ENCODE measurements at regions not wholly inside any gene's neighbourhood (a gene's known extent, or its start where the extent isn't known, plus 50 kb on each side); places are given as distances from the start of the nearest gene placed in this dataset.
"Not testable (repeated sequence)": the region's sequence is repeated elsewhere in the genome, so short reads cannot be mapped to it uniquely, and the experiment has no call there.

DNA sequence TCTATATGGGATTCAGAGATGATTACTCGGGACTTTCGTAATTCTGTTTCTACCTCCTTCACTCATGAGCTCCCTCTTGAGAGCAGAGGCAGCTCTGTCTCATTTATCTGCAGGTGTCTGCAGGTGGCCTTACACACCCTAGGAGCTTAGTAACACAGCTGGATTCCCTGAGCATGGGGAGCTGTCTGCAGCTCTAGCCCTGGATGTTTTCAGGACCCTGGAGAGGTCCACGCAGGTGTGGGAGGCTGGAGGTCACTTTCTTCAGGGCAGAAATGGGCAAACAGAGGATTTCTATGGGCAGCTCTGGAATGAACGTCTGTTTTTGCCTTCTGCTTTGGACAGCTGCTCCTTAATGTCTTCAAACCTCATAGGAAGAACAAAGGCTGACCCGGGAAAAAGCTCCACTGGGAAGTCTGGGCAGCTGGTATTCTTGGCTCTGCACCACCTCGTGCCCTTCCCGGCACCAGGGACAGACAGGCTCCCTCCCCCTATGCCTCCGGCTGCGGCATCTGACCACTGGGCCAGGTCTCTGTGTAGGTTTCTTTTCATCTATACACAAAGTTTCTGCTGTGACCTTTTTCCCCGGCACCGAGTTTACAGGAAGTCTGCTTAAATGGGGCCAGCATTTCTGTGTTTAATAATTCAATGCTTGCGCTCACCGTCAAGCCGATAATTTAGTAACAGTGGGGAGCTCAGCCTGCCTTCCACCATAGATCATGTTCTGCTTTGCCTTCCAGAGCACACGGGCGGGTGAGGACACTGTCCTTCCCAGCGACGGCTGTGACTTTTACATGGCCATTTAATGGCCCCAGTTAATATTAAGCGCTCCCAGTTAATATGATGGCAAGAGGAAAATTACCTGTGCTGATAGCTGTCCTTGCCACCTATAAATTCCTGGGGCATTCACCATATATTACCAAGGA is 320.2 kb upstream of the SFSWAP start:
- no peak overlapping the region for H3K27ac ChIP-seq (ENCODE audit: low read depth in 1 of 2, low read length in 2 of 2)
- DNase-seq, result no peak
- H3K9me3 Mint-ChIP-seq, result no peaks in the 10 kb centered on the region
- ChIA-PET POLR2A (no interaction called here), CTCF (no interaction called here)
- no peaks in the 10 kb centered on the region for H3K27me3 ChIP-seq (ENCODE audit: control insufficient read depth in 1 of 2, insufficient read depth in 2 of 2, low read length in 2 of 2)
- H3K4me3 Mint-ChIP-seq, result no peak overlapping the region
- no peak overlapping the region for H3K27ac Mint-ChIP-seq
- intact Hi-C loops (cut with DNase I, micrococcal nuclease), result no loop called here
- ATAC-seq (ENCODE audit: poor library complexity), result no peak
- no peaks in the 10 kb centered on the region for H3K36me3 ChIP-seq (ENCODE audit: insufficient read depth, low read length)
- no peaks in the 10 kb centered on the region for H3K36me3 Mint-ChIP-seq (ENCODE audit: low read depth)
- no peaks in the 10 kb centered on the region for H3K27me3 Mint-ChIP-seq
- TF ChIP-seq, protein P1, sequence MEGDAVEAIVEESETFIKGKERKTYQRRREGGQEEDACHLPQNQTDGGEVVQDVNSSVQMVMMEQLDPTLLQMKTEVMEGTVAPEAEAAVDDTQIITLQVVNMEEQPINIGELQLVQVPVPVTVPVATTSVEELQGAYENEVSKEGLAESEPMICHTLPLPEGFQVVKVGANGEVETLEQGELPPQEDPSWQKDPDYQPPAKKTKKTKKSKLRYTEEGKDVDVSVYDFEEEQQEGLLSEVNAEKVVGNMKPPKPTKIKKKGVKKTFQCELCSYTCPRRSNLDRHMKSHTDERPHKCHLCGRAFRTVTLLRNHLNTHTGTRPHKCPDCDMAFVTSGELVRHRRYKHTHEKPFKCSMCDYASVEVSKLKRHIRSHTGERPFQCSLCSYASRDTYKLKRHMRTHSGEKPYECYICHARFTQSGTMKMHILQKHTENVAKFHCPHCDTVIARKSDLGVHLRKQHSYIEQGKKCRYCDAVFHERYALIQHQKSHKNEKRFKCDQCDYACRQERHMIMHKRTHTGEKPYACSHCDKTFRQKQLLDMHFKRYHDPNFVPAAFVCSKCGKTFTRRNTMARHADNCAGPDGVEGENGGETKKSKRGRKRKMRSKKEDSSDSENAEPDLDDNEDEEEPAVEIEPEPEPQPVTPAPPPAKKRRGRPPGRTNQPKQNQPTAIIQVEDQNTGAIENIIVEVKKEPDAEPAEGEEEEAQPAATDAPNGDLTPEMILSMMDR (IDR thresholded peaks at IDR 0.05), result no peak
- no peaks in the 10 kb centered on the region for H3K4me1 ChIP-seq (ENCODE audit: insufficient read depth, low read length)
- peaks cover 0 to 5% of the 10 kb centered on the region in 2 experiments for H3K9me3 ChIP-seq (ENCODE audit: control insufficient read depth in 1 of 2, insufficient read depth in 1 of 2, low read length in 2 of 2)
- H3K4me3 ChIP-seq (ENCODE audit: low read length), result no peak overlapping the region
- no peaks in the 10 kb centered on the region for H3K4me1 Mint-ChIP-seq (ENCODE audit: low read depth)

DNA sequence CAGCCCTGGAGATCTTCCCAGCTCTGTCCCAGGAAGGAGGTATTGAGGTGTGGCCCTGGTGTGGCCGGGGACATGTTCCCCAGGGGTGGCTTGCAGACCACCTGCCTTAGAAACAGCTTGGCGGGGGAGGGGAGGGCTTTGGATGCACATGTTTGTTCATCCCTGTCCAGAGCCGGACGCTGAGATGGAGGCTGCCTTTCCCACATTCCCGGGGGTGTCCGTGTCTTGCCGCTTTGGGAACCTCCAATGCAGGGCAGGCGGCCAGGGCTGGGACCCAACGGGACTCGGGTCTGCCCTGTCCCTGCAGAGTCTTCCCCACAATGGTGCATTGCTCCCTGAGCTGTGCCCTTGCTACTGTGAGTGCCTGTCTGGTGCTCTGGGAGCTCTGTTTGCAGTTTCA is 319.5 kb upstream of the SFSWAP start:
- Mint-ChIP-seq H3K36me3 (ENCODE audit: low read depth) (no peaks in the 10 kb centered on the region), H3K27me3 (no peaks in the 10 kb centered on the region), H3K27ac (no peak overlapping the region), H3K4me3 (no peak overlapping the region), H3K4me1 (ENCODE audit: low read depth) (no peaks in the 10 kb centered on the region), H3K9me3 (no peaks in the 10 kb centered on the region)
- Histone ChIP-seq H3K9me3 (ENCODE audit: control insufficient read depth in 1 of 2, insufficient read depth in 1 of 2, low read length in 2 of 2) (peaks cover 0 to 5% of the 10 kb centered on the region in 2 experiments), H3K4me3 (ENCODE audit: low read length) (no peak overlapping the region), H3K36me3 (ENCODE audit: insufficient read depth, low read length) (no peaks in the 10 kb centered on the region), H3K27me3 (ENCODE audit: control insufficient read depth in 1 of 2, insufficient read depth in 2 of 2, low read length in 2 of 2) (no peaks in the 10 kb centered on the region), H3K27ac (ENCODE audit: low read depth in 1 of 2, low read length in 2 of 2) (no peak overlapping the region), H3K4me1 (ENCODE audit: insufficient read depth, low read length) (no peaks in the 10 kb centered on the region)
- ATAC-seq (ENCODE audit: poor library complexity) (no peak), DNase-seq (no peak)
- ChIA-PET CTCF (no interaction called here), POLR2A (no interaction called here)
- TF ChIP-seq, protein P1 (IDR thresholded peaks at IDR 0.05), result no peak
- intact Hi-C loops (cut with DNase I, micrococcal nuclease), result no loop called here

DNA sequence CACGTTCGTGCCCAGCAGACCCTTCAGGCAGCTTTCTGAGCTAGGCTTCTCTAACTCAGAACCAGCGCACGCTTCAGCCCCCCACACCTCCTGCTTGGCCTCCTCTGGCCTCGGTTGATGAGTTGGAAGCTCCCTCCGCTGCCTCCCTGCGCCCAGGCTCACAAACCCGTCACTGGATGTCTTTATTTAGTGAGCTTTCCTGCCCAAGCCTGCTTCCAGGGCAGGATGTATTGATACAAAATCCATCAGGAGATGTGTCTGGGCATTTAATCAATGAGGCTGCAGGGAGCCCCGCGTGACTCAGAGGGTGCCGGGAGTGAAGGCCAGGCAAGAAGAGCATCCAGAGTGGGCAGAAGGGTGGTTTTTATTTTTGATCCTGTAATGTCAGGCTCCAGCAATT is 316.1 kb upstream of the SFSWAP start:
- H3K36me3 ChIP-seq (ENCODE audit: insufficient read depth, low read length); H3K36me3 Mint-ChIP-seq (ENCODE audit: low read depth); H3K27me3 ChIP-seq (ENCODE audit: control insufficient read depth in 1 of 2, insufficient read depth in 2 of 2, low read length in 2 of 2); H3K27ac ChIP-seq (ENCODE audit: low read depth in 1 of 2, low read length in 2 of 2); H3K27ac Mint-ChIP-seq; intact Hi-C loops (cut with DNase I, micrococcal nuclease); H3K4me1 ChIP-seq (ENCODE audit: insufficient read depth, low read length); H3K4me3 Mint-ChIP-seq; H3K4me1 Mint-ChIP-seq (ENCODE audit: low read depth); CTCF ChIA-PET; POLR2A ChIA-PET; DNase-seq; H3K27me3 Mint-ChIP-seq; H3K4me3 ChIP-seq (ENCODE audit: low read length); ATAC-seq (ENCODE audit: poor library complexity): not testable (repeated sequence)
- peaks cover 18 to 20% of the 10 kb centered on the region in 2 experiments for H3K9me3 ChIP-seq (ENCODE audit: control insufficient read depth in 1 of 2, insufficient read depth in 1 of 2, low read length in 2 of 2)
- peaks cover 12% of the 10 kb centered on the region for H3K9me3 Mint-ChIP-seq

DNA sequence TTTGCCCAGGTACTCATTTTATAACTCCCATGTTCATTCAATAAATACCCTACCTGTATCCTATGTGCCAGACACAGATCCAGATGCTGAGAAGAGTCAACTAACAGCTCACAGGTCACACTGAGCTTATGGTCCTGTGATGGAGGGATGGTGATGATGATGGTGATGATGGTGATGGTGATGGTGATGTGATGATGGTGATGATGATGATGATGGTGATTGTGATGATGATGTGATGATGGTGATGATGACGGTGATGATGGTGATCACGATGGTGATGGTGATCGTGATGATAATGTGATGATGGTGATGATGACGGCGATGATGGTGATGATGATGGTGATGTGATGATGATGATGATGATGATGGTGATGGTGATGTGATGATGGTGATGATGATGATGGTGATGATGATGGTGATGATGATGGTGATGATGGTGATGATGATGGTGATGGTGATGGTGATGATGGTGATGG is 315.6 kb upstream of the SFSWAP start:
- H3K27ac Mint-ChIP-seq; H3K27ac ChIP-seq (ENCODE audit: low read depth in 1 of 2, low read length in 2 of 2); H3K27me3 ChIP-seq (ENCODE audit: control insufficient read depth in 1 of 2, insufficient read depth in 2 of 2, low read length in 2 of 2); H3K4me1 ChIP-seq (ENCODE audit: insufficient read depth, low read length); H3K36me3 ChIP-seq (ENCODE audit: insufficient read depth, low read length); CTCF ChIA-PET; H3K4me3 ChIP-seq (ENCODE audit: low read length); H3K4me3 Mint-ChIP-seq; H3K36me3 Mint-ChIP-seq (ENCODE audit: low read depth); ATAC-seq (ENCODE audit: poor library complexity); H3K27me3 Mint-ChIP-seq; intact Hi-C loops (cut with DNase I, micrococcal nuclease); POLR2A ChIA-PET; H3K4me1 Mint-ChIP-seq (ENCODE audit: low read depth); DNase-seq: not testable (repeated sequence)
- H3K9me3 ChIP-seq (ENCODE audit: control insufficient read depth in 1 of 2, insufficient read depth in 1 of 2, low read length in 2 of 2), result peaks cover 18 to 20% of the 10 kb centered on the region in 2 experiments
- H3K9me3 Mint-ChIP-seq, result peaks cover 12% of the 10 kb centered on the region
